MM.1S (cell line): ENCODE measurements at regions not wholly inside any gene's neighbourhood (a gene's known extent, or its start where the extent isn't known, plus 50 kb on each side); places are given as distances from the start of the nearest gene placed in this dataset.

ENCODE experiments used
- EZH2phosphoT487 ChIP-seq: fragments of 300-600 bp; sonication (generic); IDR thresholded peaks from 2 replicates; pipeline ENCODE4 v1.6.1; 2018; ENCODE audit warnings: antibody characterized with exemption, low read length
- TF ChIP-seq, protein P1 (sequence below): fragments of 300-600 bp; sonication (generic); IDR thresholded peaks from 2 replicates; pipeline ENCODE4 v1.5.1; 2016; ENCODE audit warnings: antibody characterized with exemption, low read length, mixed read lengths

DNA sequence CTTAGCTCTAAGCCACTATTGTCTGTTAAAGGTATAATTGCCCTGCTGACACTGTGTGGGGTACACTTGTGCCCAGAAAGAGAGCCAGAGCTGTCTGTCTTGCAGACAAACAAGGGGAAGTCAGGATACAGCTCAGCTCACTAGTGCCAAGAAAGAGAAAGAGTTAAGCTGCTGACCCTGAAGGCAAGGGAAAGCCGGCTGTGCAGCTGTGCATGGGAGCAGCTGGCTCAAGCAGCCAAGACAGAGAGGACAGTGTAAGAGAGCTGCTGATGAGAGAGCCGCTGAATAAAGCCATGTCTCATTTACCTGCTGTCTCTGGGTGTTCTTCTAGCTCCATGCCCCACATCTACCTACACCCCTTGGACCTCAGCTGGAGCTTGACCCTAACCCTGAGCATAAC lies 428.1 kb upstream of the NAALADL2 start:
- TF ChIP-seq, protein P1, sequence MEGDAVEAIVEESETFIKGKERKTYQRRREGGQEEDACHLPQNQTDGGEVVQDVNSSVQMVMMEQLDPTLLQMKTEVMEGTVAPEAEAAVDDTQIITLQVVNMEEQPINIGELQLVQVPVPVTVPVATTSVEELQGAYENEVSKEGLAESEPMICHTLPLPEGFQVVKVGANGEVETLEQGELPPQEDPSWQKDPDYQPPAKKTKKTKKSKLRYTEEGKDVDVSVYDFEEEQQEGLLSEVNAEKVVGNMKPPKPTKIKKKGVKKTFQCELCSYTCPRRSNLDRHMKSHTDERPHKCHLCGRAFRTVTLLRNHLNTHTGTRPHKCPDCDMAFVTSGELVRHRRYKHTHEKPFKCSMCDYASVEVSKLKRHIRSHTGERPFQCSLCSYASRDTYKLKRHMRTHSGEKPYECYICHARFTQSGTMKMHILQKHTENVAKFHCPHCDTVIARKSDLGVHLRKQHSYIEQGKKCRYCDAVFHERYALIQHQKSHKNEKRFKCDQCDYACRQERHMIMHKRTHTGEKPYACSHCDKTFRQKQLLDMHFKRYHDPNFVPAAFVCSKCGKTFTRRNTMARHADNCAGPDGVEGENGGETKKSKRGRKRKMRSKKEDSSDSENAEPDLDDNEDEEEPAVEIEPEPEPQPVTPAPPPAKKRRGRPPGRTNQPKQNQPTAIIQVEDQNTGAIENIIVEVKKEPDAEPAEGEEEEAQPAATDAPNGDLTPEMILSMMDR: no peak
- no peak for TF ChIP-seq EZH2phosphoT487
